Cardiac fibroblast (primary cell): ENCODE measurements at regions not wholly inside any gene's neighbourhood (a gene's known extent, or its start where the extent isn't known, plus 50 kb on each side); places are given as distances from the start of the nearest gene placed in this dataset.

Experiments
- DNase-seq, 2 donors: peaks; one replicate each; pipeline versions ENCODE4 v3.0.0 to v3.0.0-alpha.2; 2010; ENCODE audit warnings: low read depth in 2 of 2
- H3K4me3 ChIP-seq, 2 donors: replicated peaks in 1 of 2; 1 replicate in 1 of 2; 2 replicates in 1 of 2; pipeline ENCODE4 v1.5.1; 2011; ENCODE audit warnings: low read depth in 2 of 2, low read length in 2 of 2, mild to moderate bottlenecking in 2 of 2, moderate library complexity in 1 of 2
- CTCF ChIP-seq: IDR thresholded peaks from one replicate; pipeline ENCODE4 v1.5.1; 2011; ENCODE audit warnings: low read depth, mild to moderate bottlenecking, low read length, inconsistent platforms

- no peak for TF ChIP-seq CTCF
- no peak for DNase-seq
- no peak overlapping the region for H3K4me3 ChIP-seq
Measured at GRCh38 chr13:26111797-26112196, 60.0 kb upstream of the SHISA2 start.
